NCI-H345 (cell line): ENCODE measurements at regions not wholly inside any gene's neighbourhood (a gene's known extent, or its start where the extent isn't known, plus 50 kb on each side); places are given as distances from the start of the nearest gene placed in this dataset.
"Not testable (repeated sequence)": the region's sequence is repeated elsewhere in the genome, so short reads cannot be mapped to it uniquely, and the experiment has no call there.

Experiments used
- DNase-seq: peaks from one replicate; lab custom pipeline; 2025; lab: John Stamatoyannopoulos, UW

DNA sequence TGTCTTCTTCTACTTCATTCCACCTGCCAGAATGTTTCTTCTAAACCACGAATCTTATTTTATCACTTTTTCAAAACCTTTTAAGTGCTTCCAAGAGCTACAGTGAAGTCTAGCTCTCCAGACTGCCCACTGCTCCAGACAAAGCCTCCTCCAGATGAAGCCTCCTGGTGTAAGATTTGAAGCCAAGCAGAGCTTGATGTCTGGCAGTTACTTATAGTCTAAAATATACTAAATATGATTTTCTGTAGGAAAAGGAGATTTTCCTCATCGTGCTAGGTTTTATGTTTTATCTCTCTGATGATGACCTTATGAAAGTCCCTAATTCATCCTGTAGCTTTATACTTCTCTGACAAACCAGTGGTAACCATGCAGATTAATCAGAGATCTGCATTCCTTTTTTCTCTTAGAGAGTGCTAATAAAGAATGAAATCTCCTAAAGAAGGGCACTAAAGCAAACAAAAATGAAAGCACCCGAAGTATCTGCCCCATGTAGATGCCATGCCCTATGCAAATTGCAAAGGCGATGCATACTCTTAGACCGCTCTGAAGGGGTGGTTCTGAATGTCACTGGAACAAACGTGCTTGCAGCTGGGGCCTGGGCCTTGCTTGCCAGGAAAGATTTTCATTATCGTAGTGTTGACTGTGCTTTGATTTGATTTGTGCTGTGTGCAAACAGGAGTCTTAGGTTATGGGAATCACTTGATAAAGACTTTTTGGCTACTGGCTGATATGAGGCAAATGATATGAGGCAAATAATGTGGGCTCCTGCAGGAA, 314.2 kb downstream of the PID1 start:
- DNase-seq: no peak

- DNase-seq: no peak
Measured at GRCh38 chr2:228949831-228950230, 321.3 kb downstream of the PID1 start.

- DNase-seq: no peak
Measured at GRCh38 chr2:228945710-228946109, 325.4 kb downstream of the PID1 start.

DNA sequence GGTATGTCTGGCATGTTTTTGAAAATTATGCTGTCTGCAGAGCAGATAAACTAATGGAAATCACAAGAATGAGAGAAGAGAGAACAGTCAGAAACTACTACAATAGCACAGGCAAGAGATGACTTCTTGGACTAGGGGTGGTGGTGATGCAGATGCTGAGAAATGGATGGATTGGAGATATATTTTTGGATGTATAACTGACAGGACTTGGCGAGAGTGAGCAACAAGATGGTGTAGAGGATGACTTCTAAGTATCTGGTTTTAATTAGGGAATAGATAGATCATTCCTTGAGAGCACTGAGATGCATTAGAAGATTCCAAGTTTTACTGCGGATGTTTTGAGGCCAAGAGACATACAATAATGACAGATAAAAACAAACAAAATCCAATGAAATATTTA, 328.2 kb downstream of the PID1 start:
- no peak for DNase-seq

- DNase-seq: no peak
Measured at GRCh38 chr2:228938629-228939028, 332.5 kb downstream of the PID1 start.

GRCh38 chr2:228927028-228928010, 343.8 kb downstream of the PID1 start:
- DNase-seq: peak; percentile 2

DNA sequence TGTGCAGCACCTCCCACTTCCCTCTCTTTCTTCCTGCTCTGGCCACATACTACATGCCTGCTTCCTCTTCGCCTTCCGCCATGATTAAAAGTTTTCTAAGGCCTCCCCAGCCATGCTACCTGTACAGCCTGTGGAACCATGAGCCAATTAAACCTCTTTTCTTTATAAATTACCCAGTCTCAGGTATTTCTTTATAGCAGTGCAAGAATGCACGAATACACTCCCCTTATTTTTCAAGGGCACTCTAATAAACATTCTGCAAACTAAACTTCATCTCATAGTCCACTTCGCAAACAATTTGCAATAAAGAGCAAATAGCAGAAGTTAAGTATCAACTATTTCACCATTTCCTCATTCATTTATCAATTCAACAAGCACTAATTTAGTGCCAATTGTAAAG, 351.3 kb downstream of the PID1 start:
- DNase-seq: no peak

GRCh38 chr2:228917220-228917619, 353.9 kb downstream of the PID1 start:
- no peak for DNase-seq

- DNase-seq: no peak
Measured at GRCh38 chr2:228916416-228917090, 354.5 kb downstream of the PID1 start.

DNA sequence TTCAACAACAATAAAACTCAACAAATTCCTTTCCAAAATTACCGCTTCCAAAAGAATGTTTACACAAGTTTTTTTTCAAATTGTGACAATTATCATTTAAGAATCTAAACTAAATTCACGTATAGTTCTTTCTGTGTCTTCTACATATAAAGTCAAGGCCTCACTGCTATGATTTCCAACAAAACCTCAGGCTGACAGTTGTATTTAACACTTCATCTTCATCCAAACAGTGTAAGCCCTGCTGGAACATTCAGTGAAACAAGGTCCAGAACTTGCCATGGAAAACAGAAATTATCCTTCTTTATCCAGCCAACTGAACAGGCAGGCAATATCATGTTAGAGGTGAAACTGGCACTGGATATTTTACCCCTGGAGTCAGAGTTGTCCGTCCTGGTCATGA, 357.9 kb downstream of the PID1 start:
- no peak for DNase-seq

DNA sequence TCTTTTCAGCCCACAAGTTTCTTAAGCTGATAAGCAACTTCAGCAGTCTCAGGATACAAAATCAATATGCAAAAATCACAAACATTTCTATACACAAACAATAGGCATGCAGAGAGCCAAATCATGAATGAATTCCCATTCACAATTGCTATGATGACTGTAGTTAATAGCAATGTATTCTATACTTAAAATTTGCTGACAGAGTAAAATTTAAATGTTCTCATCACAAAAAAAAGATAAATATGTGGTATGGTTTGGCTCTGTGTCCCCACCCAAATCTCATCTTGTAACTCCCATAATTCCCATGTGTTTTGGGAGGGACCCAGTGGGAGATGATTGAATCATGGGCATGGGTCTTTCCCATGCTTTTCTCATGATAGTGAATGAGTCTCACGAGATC, 360.2 kb downstream of the PID1 start:
- not testable (repeated sequence) for DNase-seq

- DNase-seq: no peak
Measured at GRCh38 chr2:228902176-228902575, 368.9 kb downstream of the PID1 start.

DNA sequence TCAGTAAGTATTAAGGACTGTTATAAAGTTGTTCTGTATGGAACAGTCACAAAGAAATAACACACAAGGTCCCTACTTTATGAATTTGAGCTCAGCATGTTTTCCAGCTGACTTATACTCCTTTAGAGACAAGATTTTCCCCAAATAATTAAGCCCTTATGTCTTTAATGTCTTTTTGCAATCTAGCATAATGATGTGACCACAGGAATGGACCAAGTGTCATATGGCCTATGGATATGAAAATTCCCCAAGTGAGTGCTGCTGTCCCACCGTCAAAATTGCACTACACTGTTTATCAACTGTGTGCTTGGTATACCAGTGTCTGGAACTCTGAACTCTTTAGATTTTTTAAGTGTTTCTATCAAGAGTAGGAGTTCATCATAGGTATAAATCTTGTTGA, 369.6 kb downstream of the PID1 start:
- DNase-seq: no peak

GRCh38 chr2:228878138-228878537, 392.9 kb downstream of the PID1 start:
- no peak for DNase-seq

- no peak for DNase-seq
Measured at GRCh38 chr2:228876276-228876675, 394.8 kb downstream of the PID1 start.

DNA sequence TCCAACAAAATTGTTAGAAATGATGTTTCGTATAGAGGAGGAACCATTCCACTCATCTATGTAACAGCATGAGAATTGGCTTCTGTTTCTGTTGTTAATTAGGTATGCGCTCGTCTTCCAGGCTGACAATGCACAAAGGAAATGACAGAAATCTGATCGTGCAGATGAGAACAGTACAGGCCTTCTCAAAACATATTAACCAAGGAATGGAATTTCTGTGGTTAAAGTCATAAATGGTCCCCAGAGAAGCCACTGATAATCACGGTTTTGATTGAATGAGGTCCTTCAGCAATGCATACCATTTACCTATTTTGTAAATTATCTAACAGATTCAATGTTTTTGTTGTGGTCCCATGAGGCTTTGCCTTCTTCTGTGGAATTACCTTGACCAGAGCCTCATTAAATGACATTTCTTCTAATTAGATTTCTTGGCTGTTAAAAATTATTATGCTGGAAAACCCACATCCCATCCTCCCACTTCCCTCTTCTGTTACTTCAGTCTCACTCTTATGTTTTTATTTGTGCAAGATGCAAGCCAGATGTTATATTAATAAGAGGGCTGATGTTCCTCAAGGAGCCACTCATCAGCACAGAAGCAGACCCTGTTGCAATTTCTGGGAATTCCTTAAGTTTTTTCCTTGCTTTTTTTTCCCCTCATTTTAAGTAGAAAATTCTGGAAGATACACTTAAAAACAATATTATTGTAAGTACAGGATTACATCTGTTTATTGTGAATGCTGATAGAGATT, 395.8 kb downstream of the PID1 start:
- no peak for DNase-seq

- DNase-seq: no peak
Measured at GRCh38 chr2:228871012-228871411, 400.1 kb downstream of the PID1 start.

DNA sequence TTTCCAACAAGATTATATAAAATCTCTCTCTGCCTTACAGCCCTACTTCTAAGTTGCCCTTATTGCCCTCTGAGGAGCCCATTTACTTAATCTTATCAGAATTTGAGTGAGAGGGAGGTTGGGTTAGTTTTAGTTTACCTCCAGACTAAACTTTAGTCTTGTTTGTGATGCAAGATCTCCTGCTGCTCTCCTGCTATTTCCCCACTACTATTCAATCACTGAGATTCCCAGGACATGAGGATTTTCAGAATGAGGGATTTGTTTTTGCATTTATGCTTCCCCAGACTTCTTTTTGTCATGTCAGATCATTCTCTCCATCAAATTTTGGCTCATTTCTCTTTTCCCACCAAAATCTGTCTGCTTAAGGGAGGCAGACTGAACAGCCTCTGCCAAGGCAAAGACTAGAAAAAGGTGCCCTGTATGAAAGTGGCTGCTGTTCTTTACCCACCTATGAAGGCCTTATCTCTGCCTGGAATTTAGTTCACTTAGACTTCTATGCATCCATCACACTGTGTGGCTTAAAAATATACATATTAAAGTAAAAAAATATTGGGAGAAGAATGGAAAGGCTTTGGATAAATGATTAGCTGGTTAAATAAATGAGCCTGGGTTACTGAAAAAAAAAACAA, 401.3 kb downstream of the PID1 start:
- DNase-seq: no peak

- DNase-seq: no peak
Measured at GRCh38 chr2:228867406-228867805, 403.7 kb downstream of the PID1 start.

GRCh38 chr2:228866781-228867180, 404.3 kb downstream of the PID1 start:
- no peak for DNase-seq

DNA sequence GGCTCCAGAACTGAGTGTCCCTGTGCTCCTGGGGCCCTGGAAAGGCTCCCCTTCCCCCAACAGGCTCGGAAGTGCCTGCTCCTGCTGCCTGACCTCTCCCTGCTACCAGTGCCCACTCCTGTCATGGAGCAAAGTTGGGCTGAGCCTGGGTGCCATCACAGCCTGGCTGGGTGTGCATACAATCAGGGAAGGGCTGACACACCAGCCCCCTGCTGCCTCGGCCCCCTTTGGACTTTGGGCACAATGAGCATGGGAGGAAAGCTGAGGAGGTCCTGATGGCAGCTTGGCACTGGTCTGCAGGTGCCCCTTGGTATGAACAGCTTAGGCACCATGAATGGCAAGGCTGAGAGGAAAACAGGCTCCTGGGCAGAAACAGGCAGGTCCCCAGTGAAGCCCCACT, 405.0 kb downstream of the PID1 start:
- DNase-seq: no peak
